Hematopoietic multipotent progenitor cell treated with erythropoietin and hydrocortisone succinate and interleukin-3 and kit ligand, for 8 days (in vitro differentiated cells): ENCODE measurements at regions not wholly inside any gene's neighbourhood (a gene's known extent, or its start where the extent isn't known, plus 50 kb on each side); places are given as distances from the start of the nearest gene placed in this dataset.

Experiments
- DNase-seq: peaks from one replicate; pipeline ENCODE4 v3.0.0-alpha.2; 2015

DNA sequence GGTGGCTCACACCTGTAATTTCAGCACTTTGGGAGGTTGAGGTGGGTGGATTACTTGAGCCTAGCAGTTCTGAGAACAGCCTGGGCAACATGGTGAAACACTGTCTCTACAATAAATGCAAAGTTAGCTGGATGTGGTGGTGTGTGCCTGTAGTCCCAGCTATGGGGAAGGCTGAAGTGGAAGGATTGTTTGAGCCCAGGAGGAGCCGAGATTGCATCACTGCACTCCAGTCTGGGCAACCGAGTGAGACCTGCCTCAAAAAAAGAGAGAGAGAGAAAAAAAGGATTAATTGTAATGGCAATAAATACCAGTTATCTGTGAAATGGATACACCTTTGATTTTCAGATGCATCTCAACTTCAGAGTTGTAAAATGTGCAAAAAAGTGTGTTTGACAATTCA, 58.8 kb downstream of the SPRY1 start:
- no peak for DNase-seq

DNA sequence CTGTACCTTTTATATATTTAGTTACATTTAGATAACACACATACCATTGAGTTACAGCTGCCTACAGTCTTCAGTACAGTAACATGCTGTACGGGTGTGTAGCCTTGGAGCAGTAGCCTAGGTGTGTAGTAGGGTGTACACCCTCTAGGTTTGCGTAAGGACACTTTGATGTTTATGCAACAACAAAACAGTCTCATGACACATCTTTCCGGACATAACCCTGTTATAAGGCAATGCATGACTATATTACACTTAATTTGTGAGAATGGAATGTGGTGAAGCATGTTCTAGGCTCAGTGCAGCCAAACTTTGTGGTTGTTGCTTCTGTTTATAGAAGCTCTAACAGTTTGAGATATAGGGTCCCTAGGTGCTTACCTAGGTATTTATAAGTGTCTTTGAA, 65.4 kb downstream of the SPRY1 start:
- DNase-seq = no peak

DNA sequence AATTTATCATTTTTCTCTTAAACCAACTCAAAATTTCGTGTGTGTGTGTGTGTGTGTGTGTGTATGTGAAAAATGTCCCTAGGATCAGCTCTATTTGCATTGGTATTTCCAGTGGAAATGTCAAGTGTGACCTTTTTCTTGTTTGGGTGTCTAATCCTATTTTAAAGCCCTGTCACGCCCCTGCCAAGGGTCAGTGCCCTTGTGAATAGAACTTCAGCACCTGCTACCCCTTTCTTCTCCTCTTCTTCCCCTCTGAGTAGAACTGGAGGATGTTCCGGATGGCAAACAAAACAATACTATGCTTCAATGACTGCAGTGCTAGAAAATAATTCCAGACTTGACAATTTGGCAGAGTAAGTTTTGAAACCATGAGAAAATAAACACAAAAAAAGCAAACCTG, 67.3 kb downstream of the SPRY1 start:
- DNase-seq = no peak

DNA sequence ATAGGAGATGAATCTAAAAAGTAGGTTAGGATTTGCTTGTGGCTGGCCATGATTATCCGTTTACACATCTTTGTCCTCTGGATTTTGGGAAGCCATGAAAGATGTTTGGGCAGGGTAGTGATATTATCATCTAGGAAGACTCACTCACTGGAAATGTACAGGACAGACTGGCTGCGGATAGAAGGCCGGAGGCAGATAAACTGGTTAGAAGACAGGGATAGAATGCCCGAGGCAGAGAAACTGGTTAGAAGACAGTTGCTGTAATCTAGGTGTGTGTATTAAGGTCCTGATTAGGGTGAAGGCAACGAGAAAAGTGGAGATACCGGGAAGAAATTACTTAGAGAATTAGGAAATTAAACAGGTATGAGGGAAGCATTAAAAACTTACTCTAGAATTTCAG, 68.8 kb downstream of the SPRY1 start:
- no peak for DNase-seq

DNA sequence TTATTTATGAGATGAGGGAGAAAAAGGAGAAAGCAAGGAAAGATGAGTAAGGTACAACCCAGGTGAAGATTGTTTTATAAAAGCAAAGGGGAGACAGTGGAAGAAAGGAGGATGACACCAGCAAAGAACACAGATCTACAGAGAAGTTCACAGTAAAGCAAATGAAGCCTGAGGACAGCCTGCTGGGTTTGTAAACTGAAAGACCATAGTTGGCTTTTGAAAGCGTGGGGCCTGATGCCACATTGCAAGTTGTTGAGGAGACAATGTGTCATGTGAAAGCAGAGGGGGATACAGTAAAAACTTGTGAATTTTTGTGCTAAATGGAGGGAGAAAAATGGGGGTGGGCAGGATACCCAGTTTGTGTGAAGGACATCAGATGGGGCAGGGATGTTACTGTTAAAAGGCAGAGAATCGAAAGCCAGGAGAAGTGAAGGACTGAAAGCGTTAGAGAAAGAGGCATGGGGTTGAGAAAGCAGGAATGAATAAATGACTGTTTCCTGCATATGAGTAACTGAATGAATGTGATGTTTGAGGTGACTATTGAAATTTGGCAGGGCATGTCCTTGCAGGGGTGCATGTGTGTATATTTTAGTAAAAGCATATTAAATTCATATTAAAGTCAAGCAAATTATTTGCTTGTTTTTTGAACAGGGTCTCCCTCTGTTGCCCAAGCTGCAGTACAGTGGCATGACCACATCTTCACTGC, 69.6 kb downstream of the SPRY1 start:
- DNase-seq = no peak

DNA sequence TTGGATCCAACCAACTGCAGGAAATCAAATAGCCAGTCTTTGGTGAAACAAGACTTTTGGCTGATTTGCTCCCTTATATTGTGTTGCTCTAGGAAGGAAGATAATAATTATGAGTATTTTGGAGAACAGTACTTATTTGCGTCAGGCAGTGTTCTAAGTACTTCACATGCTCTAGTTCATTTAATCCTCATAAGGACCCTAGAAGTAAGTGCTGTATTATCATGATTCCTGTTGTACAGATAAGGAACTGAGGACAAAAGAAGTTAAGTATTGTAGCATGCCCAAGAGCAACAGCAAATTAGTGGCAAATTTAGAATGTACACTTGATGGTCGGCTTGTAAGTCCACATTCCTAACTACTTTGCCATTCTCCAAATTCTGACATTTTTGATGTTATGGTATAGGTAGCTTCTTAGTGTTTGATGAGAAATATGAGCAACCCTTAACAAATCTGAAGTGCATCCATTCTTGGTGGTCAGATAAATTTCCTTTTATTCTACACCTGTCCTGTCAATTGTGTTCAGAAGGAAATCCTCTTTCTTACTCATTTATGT, 72.0 kb downstream of the SPRY1 start:
- DNase-seq = no peak

DNA sequence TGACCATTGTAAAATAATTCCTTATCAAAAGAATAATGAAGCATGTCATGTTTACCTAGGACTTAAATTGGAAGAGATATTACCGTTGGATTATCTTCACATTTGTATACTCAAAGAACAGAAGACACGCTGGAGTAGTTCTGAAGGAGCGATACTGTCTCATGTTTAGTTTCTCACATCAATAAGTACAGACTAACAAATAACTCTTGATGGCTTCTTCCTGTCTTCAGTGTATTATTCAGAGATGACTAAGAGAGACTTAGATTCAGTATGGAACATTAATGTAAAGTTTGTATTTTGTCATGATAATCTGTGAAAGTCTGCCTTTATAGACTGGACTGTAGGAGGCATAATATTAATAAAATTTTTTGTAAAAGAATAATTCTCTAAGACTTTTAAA, 72.7 kb downstream of the SPRY1 start:
- no peak for DNase-seq

DNA sequence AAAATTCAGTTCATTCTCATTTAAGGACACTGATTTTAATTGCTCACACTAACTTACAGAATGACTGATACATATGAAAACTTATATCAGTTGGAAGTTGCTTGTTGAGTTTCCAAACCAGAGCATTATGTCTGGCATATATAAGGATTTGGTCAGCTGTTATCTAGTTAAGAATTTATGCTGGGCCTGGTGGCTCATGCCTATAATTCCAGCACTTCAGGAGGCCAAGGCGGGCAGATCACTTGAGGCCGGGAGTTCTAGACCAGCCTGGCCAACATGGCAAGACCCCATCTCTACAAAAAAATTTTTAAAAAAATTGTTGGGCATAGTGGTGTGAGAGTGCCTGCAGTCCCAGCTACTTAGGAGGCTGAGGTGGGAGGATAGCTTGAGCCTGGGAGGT, 73.1 kb downstream of the SPRY1 start:
- DNase-seq = no peak

DNA sequence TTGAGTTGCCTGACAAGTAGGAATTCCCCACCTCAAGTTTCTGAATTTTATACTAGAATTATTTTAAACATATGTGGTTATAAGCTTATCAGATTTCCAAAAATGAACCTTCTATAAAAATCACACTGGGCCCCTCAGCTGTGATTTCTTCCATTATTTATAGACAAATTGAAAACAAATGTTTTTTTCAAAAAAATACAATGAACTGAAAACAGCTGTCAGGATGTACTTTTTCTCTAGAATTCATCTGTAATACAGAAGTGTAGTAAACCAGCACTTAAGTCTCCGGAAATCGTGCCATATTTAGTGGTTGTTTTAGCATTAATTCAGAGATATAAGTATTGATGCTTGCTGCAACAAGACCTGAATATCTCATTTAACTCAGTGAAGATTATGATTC, 74.0 kb downstream of the SPRY1 start:
- no peak for DNase-seq

DNA sequence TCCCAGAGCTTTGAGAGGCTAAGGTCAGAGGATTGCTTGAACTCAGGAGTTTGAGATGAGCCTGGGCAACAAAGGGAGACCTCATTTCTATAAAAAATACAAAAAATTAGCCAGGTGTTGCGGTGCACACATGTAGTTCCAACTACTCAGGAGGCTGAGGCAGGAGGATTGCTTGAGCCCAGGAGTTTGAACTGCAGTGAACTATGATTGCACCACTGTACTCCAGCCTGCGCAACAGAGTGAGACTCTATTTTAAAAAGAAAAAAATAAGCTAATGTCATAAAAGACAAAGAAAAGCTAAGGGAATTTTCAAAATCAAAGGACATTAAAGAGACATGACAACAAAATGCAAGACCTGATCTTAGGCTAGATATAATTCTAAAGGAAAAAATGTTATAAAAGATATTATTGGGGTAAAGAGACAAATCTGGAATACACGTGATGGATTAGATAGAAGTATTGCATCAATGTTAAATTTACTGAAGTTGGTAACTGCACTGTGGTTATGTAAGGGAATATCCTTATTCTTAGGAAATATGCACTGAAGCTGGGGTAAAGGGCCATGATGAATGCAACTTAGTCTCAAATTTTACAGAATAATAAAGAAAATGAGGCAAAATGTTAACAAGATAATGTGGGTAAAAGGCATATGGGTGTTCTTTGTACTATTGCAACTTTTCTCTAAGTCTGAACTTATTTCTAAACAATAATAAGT, 75.2 kb downstream of the SPRY1 start:
- DNase-seq = no peak

DNA sequence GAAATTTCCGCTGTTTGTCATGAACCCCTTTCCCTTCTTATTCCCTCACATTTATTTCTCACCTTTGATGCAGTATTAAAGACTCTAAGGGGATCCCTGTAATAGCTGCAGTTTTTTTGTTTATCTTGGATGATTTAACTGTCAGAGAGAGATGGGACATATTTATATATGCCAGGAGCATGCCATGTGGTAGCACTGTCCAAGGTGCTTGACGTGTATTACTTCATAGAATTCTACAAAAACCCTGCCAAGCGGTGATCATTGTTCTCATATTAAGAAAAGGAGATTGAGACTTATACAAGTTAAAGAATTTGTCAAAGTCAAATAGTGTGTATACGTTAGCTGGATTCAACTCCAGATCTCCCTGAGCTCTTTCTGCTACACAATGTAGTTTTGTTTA, 78.2 kb downstream of the SPRY1 start:
- no peak for DNase-seq

DNA sequence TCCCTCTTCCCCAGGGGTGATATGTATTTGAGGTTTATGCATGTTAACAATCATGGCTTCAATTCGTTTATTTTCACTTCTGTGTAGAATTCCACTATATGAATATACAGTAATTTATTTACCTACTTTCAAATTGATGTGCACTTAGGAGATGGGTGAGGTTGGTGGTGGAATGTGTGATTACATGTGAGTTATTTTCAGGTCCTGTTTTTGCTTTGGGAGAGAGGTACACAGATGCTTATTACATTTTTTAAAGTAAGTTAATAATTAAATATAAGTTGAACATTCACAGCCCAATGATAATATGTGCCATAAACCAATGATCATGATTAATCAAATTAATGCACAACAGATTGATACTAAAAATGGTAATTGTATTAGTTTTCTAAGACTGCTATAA, 79.5 kb downstream of the SPRY1 start:
- DNase-seq = no peak

DNA sequence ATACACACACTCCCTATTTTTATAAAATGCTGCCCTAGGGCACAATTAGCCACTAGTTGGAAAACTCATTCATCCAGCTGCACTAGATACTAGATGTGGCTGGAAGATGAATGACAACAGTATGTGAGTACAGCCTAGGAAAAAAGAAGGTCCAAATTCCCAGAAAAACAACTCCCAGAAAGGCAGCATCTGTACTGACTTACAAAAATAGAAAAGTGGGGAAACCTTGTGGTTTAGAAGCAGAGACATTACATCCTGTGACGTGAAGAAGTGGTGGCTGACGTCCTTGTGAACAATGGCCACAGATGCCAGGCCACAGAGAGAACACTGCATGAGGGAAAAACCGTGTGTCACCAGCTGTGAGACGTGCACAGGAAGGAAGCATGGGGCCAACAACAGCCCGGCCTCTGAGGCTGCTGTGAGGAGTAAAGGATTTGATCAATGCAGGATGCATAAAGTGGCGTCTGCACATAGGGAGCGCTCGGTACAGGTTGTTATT, 81.2 kb downstream of the SPRY1 start:
- DNase-seq = peak; percentile 3

DNA sequence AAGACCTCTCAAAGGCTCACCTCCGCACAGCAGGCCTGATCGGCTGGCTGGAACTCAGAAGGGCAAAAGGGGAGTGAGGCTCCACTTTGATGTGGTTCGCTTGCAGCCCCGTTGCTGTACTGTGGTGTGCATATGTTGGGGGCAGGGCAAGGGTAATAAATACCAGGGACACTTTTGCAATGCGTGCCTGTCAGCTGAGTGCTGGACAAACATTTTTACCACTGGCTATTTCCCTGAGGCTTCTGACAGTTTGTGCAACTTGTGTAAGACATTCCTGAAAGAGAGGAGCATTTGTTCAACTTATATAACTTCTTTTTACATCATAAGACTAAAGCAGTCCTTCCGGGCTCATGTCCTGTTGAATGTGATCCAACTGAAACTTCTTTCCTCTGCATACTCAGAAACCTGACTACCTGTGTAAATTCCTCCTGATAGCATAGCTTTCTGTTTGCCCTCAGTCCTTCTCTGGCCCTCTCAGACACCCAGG, 82.3 kb downstream of the SPRY1 start:
- DNase-seq = no peak

DNA sequence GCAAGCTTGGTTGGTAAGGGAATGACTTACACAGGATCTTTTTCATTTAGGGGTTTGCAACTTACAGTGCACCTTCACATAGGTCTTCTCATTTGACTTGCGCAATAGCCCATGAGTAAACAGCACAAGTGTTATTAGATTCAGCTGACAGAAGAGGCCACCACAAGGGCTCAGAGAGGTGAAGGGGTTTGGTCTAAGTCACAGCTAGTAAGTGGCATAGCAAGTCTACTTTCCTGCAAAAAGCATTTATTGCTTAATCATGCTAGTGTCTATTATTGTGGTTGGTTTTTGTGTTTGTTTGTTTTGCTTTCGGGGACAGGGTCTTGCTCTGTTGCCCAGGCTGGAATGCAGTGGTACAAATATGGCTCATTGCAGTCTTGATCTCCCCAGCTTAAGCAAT, 83.3 kb downstream of the SPRY1 start:
- no peak for DNase-seq

DNA sequence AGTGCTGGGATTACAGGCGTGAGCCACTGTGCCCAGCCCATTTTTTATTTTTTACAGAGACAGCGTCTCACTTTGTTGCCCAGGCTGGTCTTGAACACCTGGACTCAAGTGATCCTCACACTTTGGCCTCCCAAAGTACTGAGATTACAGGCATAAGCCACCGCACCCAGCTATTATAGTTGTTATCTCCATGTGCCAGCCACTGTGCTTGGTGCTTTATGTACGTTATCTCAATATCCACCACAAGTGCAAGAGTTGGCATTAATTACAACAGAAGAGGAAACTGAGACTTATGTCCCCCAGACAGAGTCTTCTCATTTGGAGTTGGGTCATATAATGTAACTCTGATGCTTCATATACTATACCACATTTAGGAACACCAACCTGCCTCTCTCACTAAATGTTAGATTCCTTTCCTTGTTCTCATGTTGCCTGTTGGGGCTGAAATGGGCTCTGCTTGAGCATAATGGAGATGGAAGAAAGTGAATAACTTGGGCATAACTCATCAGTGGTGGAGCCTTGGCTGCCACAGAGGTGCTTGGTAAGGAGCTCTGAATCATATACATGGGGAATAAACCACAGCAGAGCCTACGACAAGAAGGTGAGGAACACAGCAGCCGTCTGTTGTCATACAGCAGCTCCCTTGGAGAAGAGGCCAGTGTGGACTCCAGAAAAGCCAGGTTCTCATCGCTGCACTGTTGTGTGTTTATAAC, 84.3 kb downstream of the SPRY1 start:
- peak; percentile 78 for DNase-seq

DNA sequence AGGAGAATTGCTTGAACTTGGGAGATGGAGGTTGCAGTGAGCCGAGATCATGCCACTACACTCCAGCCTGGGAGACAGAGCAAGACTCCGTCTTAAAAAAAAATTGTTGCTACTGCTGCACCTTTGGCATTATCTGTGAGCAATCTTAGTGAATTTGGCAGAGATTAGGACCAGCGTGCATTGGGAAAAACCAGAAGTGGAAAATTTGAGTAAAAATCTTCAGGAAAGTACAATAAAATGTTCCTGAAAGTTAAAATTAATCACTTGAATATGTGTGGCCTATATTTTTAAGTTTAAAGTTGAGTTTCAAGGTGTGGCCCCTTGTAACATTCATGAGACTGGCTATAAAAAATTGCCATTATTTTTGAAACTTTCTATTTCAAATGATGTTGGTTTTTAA, 85.1 kb downstream of the SPRY1 start:
- DNase-seq = no peak

DNA sequence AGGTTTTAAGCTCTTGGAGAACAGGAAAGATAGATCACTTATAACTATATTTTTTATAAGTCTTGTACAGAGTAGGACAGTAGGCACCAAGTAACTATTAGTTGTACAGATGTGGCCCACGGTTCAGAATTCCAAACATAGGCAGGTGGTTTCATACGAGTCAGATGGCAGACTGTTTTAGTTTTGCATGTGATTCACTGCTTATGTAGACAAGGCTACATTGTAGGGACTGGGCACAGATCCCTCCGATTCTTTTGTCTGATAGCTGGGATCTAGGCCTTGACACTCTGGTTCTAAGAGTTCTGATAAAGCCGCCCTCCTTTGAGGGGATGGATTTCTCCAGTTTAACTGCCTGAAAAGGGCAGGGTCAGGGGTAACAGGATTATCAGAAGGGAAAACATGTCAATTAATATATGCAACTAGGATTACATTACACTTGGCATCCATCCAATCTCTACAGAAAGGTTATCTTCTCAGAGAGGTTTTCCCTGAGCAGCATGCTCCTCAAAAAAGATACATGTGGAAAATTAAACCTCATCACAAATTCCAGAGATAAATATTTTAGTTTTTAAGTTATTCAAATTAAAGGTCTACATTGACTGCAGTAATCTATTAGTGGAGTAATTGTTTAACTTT, 87.8 kb downstream of the SPRY1 start:
- DNase-seq = peak; percentile 65

DNA sequence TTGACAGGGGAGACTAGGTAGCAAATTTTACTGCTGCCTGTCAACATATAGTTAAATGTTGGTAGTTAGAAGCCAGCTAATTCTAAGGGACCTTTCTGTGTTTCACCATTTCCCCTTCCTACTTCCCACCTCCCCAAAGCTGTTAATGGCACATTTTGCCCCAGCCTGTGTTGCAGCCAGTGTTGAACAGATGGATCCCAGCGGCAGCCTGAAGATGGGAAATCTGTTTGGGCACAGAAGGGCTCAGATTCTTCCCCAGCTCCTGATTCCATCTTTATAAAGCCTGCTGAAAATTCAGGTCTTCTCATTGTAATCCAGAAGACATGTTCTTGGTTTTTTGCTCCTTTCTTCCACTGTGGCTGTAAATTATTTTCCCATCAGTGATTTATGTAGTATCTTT, 89.0 kb downstream of the SPRY1 start:
- DNase-seq = no peak

DNA sequence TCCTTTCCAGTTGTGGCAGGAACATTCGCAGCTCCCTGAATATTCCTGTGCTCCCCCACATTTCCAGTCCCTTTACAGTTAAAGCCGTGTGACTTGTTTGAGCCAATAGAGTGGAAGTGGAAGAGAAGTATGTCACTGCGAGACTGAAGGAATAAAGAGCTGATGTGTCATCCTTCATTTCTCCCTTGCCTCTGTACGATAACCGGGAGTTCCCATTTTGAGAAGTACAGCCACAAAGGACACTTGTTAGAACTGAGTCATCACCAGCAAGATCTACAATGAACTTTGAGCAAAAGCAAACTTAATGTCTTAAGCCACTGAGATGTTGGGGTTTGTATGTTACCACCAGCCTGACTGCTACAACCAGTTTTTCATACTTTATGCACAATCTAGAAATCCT, 92.3 kb downstream of the SPRY1 start:
- DNase-seq = peak; percentile 55

DNA sequence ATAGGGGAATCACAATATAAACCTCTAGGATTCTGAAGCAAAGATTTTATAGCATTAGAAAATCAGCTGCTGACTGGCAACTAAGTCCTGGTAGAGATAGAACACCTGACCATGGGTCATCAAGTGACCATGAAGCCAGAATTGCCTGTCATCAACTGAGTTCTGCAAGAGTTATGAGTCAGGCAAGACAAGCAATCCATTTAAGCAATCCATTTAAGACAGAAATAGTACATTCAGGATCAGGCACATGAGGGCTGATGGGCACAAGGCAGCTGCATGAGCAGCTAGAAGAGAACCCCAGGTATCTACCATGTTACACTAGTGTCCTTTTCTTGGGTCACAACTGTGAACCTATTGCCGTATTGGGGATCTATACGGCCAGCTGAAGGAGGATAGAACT, 98.9 kb downstream of the SPRY1 start:
- no peak for DNase-seq

DNA sequence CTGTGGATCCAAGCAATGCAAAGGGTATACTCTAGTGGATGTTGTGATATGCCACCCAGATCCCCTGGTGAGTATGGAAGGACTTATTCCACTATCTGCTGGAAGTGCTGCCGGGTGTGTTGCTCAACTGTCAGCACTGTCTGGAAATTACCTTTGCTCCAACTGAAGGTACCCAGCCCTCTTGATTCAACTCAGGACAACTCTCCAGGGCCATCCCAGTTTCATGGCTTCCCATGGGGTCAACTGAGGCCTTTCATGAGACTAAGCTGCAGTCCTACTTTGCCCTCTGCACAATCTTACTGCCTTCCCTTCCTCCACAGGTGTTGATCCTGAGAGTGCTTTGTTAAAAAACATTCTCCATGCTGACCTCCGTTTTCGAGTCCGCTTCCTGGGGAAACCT, 99.8 kb downstream of the SPRY1 start:
- no peak for DNase-seq

DNA sequence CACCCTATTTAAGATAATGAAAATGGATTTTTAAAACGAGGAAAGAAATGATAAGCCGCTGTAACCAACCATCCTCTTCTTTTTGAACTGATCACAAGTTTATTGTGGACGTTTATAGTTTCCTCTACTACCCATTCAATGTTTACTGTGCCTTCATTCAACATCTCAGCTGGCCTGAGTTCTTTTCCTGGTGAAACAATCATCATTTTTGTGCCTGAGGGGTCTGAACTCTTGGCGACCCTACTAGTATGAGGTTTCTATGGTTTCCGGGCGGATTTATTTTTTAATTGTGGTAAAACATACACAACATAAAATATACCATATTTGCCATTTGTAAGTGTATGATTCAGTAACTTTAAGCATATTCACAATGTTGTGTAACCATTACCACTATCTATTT, 100.7 kb downstream of the SPRY1 start:
- no peak for DNase-seq
